HFF-Myc (cell line): ENCODE measurements at regions not wholly inside any gene's neighbourhood (a gene's known extent, or its start where the extent isn't known, plus 50 kb on each side); places are given as distances from the start of the nearest gene placed in this dataset.

Source experiments
- DNase-seq: peaks from one replicate; pipeline ENCODE4 v3.0.0-alpha.2; 2011; ENCODE audit warnings: low read depth; ENCODE audit errors: extremely low read depth
- H3K4me3 ChIP-seq: replicated peaks from 2 replicates; pipeline ENCODE4 v1.5.1; 2011; ENCODE audit warnings: low read depth, mild to moderate bottlenecking, control low read depth, low read length
- CTCF ChIP-seq: IDR thresholded peaks from 2 replicates; pipeline ENCODE4 v1.5.1; 2012; ENCODE audit warnings: mild to moderate bottlenecking, low read depth, low read length, control low read depth; ENCODE audit errors: missing control alignments

GRCh38 chr5:51273021-51273420 is 110.2 kb upstream of the ISL1 start:
- TF ChIP-seq CTCF = no peak
- DNase-seq = no peak
- no peak overlapping the region for H3K4me3 ChIP-seq

- DNase-seq = no peak
- no peak for TF ChIP-seq CTCF
- H3K4me3 ChIP-seq = no peak overlapping the region
Observed at GRCh38 chr5:51273871-51274270, 109.4 kb upstream of the ISL1 start.

GRCh38 chr5:51275428-51275827 is 107.8 kb upstream of the ISL1 start:
- no peak for DNase-seq
- TF ChIP-seq CTCF = no peak
- no peak overlapping the region for H3K4me3 ChIP-seq

- DNase-seq = no peak
- no peak for TF ChIP-seq CTCF
Observed at GRCh38 chr5:51276250-51276649, 107.0 kb upstream of the ISL1 start.

GRCh38 chr5:51278539-51278938 is 104.7 kb upstream of the ISL1 start:
- DNase-seq = no peak
- TF ChIP-seq CTCF = no peak
- H3K4me3 ChIP-seq = no peak overlapping the region

More at GRCh38 chr5:51276250-51276649, 107.0 kb upstream of the ISL1 start:
- H3K4me3 ChIP-seq = no peak overlapping the region

- no peak overlapping the region for H3K4me3 ChIP-seq
- no peak for TF ChIP-seq CTCF
- no peak for DNase-seq
Observed at GRCh38 chr5:51279983-51280706, 103.1 kb upstream of the ISL1 start.

GRCh38 chr5:51286046-51286445 is 97.2 kb upstream of the ISL1 start:
- TF ChIP-seq CTCF = no peak
- H3K4me3 ChIP-seq = no peak overlapping the region

More at GRCh38 chr5:51286046-51286445, 97.2 kb upstream of the ISL1 start:
- DNase-seq = no peak
